ENCODE measurements at regions not wholly inside any gene's neighbourhood (a gene's known extent, or its start where the extent isn't known, plus 50 kb on each side); places are given as distances from the start of the nearest gene placed in this dataset.
"Not testable (repeated sequence)": the region's sequence is repeated elsewhere in the genome, so short reads cannot be mapped to it uniquely, and the experiment has no call there.

DNA sequence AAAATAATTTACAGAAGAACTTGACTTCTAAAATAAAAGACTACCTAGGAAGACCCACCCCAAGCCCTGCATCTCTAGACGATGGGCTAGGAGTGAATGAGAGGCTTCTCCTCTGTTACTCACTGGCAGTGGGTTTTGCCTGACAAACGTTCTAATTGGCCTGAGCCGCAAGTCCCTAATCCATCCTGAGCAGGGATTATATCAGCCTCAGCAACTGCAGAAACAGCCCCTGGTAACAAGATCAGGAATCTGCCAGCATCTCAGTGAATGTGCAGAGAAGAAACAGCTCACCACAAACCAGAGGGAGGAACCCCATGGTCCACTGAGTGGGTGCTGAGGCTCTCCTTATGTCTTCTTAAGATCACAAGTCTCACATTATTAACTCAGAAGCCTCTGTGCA lies 240.6 kb downstream of the BRINP2 start:
- in situ Hi-C loops (cut with MboI; ENCODE audit: low pct_unique_long_range_greater_than_20kb, low sequenced_read_pairs) = no loop called here
- DNase-seq = no peak

DNA sequence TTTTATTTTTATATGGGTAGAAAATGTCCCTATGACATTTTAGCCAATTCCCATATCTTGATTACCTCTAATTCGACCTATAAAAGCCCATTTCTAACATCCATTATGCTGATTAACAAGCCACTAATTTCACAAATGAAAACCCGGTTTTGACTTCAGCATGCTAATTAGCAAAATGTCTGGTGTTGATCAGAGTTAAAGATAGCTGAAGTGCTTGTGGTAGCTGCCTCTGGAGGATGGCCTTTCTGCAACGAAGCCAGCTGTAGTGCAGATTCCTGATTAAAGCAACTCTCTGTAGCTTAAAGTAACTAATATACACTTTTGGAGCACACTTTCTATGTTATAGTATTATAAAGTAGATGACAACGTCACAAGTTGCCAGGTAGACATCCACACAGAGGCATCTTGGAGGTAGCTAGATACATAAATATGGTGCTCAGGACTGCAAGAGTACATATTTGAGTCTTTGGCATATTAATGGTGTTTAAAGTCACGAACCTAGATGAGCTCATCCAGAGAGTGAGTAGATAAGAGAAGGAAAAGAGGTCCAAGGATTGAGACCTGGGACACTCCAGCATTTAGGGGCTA lies 239.5 kb downstream of the BRINP2 start:
- in situ Hi-C loops (cut with MboI; ENCODE audit: low pct_unique_long_range_greater_than_20kb, low sequenced_read_pairs) = no loop called here
- no peak for DNase-seq

DNA sequence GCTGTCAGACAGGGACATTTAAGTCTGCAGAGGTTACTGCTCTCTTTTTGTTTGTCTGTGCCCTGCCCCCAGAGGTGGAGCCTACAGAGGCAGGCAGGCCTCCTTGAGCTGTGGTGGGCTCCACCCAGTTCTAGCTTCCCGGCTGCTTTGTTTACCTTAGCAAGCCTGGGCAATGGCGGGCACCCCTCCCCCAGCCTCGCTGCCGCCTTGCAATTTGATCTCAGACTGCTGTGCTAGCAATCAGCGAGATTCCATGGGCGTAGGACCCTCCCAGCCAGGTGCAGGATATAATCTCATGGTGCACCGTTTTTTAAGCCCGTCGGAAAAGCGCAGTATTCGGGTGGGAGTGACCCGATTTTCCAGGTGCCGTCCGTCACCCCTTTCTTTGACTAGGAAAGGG lies 235.6 kb downstream of the BRINP2 start:
- in situ Hi-C loops (cut with MboI; ENCODE audit: low pct_unique_long_range_greater_than_20kb, low sequenced_read_pairs); DNase-seq: not testable (repeated sequence)

DNA sequence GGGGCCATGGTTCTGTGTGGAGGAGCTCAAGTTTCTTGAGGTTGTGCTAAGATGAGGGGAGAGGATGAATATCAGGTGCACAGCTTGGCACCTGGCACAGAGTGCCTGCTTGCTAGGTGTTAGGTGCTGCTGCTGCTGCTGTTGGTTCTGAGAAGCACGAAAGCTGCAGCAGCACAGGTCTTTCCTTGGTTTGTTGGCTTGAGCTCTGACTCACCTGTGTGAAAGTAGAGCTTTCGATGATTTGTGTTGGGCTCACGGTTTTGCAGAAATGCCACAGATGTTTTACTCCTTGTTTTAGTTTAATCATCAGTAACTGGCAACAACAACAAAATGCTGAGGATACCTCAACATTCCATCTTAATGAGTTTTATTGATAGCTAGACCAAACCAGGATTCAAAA lies 221.6 kb downstream of the BRINP2 start:
- DNase-seq = no peak
- in situ Hi-C loops (cut with MboI; ENCODE audit: low pct_unique_long_range_greater_than_20kb, low sequenced_read_pairs) = no loop called here

GRCh38 chr1:177385760-177386698 lies 215.3 kb downstream of the BRINP2 start:
- DNase-seq = no peak
- in situ Hi-C loops (cut with MboI; ENCODE audit: low pct_unique_long_range_greater_than_20kb, low sequenced_read_pairs) = no loop called here

DNA sequence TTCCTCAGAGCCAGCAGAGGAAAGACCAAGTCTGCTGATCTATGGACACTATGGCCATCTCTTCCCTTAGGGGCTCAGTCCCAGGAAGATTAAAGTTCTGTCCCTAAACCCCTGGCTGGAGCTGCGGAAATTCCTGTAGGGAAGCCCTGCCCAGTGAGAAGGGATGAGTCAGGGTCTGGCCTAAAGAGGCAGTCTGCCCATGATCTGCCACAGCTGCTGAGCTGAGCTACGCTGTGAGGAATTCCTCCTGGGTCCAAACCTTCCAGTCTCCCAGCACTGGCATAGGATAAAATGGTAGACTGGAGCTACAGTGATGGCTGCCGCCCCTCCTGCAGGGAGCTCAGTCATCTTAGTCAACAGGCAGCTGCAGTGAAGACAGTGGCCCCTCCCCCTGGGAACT lies 213.7 kb downstream of the BRINP2 start:
- in situ Hi-C loops (cut with MboI; ENCODE audit: low pct_unique_long_range_greater_than_20kb, low sequenced_read_pairs) = no loop called here
- no peak for DNase-seq

DNA sequence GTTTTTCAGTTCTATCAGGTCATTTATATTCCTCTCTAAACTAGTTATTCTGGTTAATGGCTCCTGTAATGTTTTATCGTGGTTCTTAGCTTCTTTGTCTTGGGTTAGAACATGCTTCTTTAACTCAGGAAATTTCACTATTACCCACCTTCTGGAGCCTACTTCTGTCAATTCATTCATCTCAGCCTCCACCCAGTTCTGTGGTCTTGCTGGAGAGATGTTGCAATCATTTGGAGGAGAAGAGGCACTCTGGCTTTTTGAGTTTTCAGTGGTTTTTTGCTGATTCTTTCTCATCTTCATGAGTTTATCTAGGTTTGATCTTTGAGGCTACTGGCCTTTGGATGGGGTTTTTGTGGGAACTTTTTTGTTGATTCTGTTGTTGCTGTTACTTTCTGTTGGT lies 213.0 kb downstream of the BRINP2 start:
- in situ Hi-C loops (cut with MboI; ENCODE audit: low pct_unique_long_range_greater_than_20kb, low sequenced_read_pairs) = no loop called here
- DNase-seq = no peak

- DNase-seq = no peak
- in situ Hi-C loops (cut with MboI; ENCODE audit: low pct_unique_long_range_greater_than_20kb, low sequenced_read_pairs) = no loop called here
Observed at GRCh38 chr1:177377866-177378265, 207.1 kb downstream of the BRINP2 start.

- in situ Hi-C loops (cut with MboI; ENCODE audit: low pct_unique_long_range_greater_than_20kb, low sequenced_read_pairs) = no loop called here
- no peak for DNase-seq
Observed at GRCh38 chr1:177368255-177368654, 197.5 kb downstream of the BRINP2 start.

DNA sequence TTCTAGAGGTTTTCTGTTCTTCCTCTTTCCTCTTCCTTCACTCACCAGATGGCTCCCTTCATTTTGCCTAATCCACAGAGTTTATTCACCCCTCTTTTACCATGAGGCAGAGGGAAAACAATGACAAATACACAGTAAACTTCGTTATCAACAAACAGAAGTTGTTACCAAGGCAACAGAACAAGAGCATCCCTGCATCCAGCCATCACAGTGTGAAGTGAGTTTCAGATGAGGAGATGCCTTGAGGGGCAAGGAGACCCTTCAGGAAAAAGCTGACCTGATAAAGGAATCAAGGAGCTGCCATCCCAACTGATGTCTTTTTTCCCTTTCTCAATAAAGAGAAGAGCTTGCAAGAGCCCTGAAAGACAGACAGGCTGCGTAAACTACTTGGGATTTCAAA lies 195.3 kb downstream of the BRINP2 start:
- no peak for DNase-seq
- in situ Hi-C loops (cut with MboI; ENCODE audit: low pct_unique_long_range_greater_than_20kb, low sequenced_read_pairs) = no loop called here

- no peak for DNase-seq
- in situ Hi-C loops (cut with MboI; ENCODE audit: low pct_unique_long_range_greater_than_20kb, low sequenced_read_pairs) = no loop called here
Observed at GRCh38 chr1:177360791-177361190, 190.0 kb downstream of the BRINP2 start.

- in situ Hi-C loops (cut with MboI; ENCODE audit: low pct_unique_long_range_greater_than_20kb, low sequenced_read_pairs) = no loop called here
- DNase-seq = no peak
Observed at GRCh38 chr1:177356674-177357435, 186.1 kb downstream of the BRINP2 start.

DNA sequence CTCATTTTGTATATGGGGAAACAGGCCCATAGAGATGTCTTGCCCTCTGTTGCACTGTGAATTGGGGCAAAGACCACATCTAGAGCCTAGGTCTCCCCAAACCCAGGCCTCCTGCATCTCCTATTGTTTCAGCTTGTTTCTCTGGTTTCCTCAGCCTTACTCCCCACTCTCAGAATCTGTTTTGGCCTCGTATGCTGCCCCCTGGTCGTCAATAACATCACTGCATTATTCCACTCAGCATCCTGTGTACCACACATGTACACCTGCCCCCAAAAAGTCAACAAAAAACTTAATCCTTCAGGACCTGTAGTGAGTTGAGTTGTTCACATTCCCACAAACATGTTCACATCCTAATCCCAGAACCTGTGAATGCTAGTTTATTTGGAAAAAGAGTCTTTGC lies 184.8 kb downstream of the BRINP2 start:
- DNase-seq = peak; percentile 20
- in situ Hi-C loops (cut with MboI; ENCODE audit: low pct_unique_long_range_greater_than_20kb, low sequenced_read_pairs) = no loop called here

DNA sequence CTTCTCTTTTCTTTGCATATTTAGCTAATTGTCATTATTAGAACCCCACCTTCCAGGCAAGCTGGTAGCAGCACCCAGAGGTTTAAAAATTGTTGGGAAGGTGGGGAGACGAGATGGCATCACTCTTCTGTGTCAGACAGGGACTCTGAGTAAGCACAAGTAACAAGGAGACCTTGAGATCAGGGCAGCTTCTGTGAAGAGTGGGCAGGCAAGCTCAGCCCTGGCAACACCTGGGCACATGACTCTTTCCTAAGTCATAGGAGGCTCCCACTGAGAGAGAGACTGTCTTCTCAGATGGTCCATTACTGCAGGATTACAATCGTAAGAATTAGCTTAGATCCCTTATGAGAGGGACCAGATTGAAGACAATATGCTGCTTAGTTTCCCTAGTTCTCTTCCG lies 183.5 kb downstream of the BRINP2 start:
- in situ Hi-C loops (cut with MboI; ENCODE audit: low pct_unique_long_range_greater_than_20kb, low sequenced_read_pairs) = no loop called here
- no peak for DNase-seq

- in situ Hi-C loops (cut with MboI; ENCODE audit: low pct_unique_long_range_greater_than_20kb, low sequenced_read_pairs) = no loop called here
- DNase-seq = peak; percentile 14
Observed at GRCh38 chr1:177351361-177352108, 180.8 kb downstream of the BRINP2 start.

GRCh38 chr1:177346790-177347359 lies 176.1 kb downstream of the BRINP2 start:
- DNase-seq = no peak
- in situ Hi-C loops (cut with MboI; ENCODE audit: low pct_unique_long_range_greater_than_20kb, low sequenced_read_pairs) = no loop called here

DNA sequence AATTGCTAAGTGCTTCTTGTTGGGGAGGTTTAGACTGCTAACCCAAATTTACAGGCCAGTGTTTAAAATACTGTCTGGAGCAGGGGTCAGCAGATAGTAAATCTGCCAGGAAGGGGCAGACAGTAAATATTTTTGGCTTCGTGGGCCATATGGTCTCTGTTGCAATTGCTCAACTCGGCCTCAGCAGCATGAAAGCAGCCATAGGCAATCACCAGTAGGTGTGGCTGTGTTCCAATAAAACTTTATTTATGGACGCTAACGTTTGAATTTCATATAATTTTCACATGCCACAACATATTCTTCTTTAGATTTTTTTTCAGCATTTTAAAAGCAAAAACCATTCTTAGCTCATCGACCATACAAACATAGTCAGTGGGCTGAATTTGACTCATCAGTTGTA lies 172.7 kb downstream of the BRINP2 start:
- no peak for DNase-seq
- in situ Hi-C loops (cut with MboI; ENCODE audit: low pct_unique_long_range_greater_than_20kb, low sequenced_read_pairs) = no loop called here

GRCh38 chr1:177341773-177342172 lies 171.0 kb downstream of the BRINP2 start:
- in situ Hi-C loops (cut with MboI; ENCODE audit: low pct_unique_long_range_greater_than_20kb, low sequenced_read_pairs) = no loop called here
- DNase-seq = no peak

- no peak for DNase-seq
- in situ Hi-C loops (cut with MboI; ENCODE audit: low pct_unique_long_range_greater_than_20kb, low sequenced_read_pairs) = no loop called here
Observed at GRCh38 chr1:177340601-177341067, 169.9 kb downstream of the BRINP2 start.

Measured in KBM-7 (cell line).